CD4-positive, alpha-beta T cell treated with Interleukin-2 at 100 ng/mL for 4 hours (primary cell): ENCODE measurements at regions not wholly inside any gene's neighbourhood (a gene's known extent, or its start where the extent isn't known, plus 50 kb on each side); places are given as distances from the start of the nearest gene placed in this dataset.

ENCODE experiments used
- DNase-seq: peaks from one replicate; pipeline ENCODE4 v3.0.0-alpha.2; 2020; ENCODE audit warnings: low spot score

DNA sequence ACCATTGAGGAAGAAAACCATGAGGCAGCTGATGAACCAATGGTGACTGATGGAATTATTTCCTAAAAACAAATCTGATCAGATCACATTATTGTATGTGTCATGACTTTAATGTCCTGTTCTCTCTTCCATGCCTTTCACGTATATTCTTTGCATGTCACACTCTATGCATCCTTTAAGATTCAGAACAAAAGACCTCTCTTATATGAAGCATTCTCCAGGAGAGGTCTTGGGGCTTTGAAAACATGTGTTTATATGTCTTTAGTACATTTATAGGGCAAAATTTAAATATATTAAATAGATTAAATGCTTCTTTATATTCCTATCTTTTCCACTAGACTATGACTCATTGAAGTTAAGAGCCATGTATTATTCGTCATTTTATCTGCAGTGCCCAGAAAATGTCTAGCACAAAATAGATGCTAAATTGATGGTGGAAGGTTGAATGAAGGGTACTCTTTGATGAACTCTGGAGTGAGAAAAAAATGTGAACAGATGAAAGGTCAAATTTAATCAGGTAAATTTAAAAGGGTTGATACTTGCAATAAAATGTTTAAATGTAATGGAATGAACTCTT lies 196.3 kb downstream of the PSAT1 start:
- DNase-seq = no peak

DNA sequence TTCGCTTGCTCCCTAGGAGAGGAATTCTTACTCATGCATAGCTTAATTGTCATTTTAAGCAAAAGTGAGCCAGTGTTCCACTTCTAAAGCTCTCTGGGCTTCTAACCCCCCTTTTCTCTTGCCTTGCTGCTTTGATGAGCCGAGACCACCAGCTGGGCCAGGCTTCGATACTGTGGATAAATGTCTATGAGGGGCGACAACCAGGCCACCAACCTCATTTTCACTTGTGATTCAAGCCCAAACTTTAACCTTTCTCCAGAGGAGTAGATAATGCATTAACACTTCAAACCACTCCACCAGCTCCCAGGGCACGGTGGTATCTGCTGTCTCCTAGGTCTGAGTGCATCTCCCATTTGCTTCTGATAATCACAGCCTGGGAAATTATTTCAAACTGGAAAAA lies 205.6 kb downstream of the PSAT1 start:
- DNase-seq = no peak

DNA sequence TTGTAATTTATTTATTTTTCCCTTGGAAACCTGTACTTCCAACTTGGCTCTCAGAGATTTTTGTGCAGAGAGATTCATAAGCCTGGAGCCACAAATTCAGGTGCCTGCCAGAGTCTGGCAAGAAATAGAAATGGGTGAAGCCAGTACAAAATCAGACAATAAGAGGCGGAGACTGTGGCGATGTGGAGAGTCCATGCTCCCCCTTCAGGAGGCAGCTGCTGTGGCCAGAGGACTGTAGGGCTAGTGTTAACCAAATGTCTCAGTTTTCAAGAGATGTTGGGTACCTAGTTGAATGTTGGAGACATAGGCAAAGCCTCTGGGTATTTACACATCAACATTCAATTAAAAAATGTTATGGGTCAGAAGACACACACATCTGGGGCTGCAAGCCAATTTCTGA lies 208.6 kb downstream of the PSAT1 start:
- no peak for DNase-seq

GRCh38 chr9:78507037-78507436 lies 210.1 kb downstream of the PSAT1 start:
- no peak for DNase-seq

DNA sequence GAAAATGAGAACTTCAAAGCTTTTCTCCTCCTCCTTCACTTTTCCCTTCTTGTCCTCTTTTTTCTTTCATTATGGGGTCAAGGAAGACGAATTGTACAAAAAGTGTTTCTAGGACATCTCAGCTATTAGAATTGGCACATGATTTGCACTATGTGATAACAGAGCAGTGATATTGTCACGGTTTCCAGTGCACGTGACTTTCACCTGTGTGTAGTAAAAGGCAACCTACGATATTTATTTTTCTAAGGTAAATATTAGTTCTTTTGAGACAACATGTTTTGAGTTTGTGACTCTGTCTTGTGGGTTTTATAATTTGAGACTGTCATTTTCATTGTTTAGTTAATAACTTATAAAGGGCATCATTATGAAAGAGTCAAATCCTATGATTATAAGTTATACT lies 213.1 kb downstream of the PSAT1 start:
- DNase-seq = no peak

- DNase-seq = no peak
Observed at GRCh38 chr9:78515108-78515507, 218.2 kb downstream of the PSAT1 start.

DNA sequence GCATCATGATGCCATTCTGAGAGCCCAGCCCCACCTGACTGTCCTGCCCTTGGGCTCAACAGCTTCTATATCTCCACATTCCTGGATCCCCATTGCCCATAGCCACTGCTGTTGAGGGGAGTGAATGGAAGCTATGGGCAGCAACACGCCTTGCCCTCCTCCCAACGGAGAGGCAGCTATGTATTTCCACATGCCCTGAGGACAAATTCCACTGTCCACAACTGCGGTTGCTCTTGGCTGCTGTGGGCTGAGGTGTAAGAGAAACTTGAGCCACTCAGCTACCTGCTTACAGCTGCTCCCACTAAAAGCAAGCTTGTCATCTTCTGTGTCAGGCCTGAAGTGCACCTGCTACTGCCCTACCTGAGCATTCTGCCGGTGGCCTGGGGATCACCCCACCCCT lies 222.9 kb downstream of the PSAT1 start:
- DNase-seq = no peak

GRCh38 chr9:78521680-78522079 lies 224.8 kb downstream of the PSAT1 start:
- no peak for DNase-seq

GRCh38 chr9:78525986-78526560 lies 229.1 kb downstream of the PSAT1 start:
- no peak for DNase-seq

DNA sequence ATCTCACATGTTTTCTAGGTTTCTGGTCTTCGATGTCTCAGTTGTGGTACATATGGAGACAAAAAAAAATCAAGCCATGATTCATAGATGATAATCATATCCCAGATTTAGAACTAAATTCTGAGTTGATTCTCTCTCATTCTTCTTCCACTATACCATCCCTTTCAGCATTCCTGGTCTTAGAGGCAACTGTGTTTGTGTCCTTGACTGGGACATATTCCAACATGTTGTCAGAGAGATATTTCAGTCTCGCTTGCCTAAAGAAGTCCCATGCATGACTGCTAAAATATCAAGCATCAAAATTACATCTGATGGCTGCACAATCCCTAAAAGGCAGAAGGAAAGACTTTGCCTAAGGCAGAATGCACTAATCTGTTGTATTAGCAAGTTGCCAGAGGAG lies 236.6 kb downstream of the PSAT1 start:
- no peak for DNase-seq

DNA sequence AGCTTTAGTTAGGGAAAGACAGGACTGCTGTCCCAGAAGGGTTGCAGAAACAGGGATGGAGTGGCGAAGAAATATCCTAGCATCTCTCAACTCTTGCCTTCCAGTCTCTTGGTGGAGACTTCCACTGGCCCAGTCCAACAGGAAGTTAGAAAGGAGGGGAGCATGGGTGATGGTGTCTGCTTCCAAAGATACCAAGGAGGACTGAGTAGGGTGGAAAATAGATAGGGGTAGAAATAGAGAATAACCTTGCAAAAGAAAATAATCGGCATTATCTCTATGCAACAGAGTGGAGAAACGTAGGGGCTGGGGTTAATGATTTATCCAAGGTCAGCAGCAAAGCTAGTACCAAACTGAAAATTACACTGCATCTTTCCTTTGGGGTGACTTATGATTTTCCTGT lies 242.3 kb downstream of the PSAT1 start:
- no peak for DNase-seq

GRCh38 chr9:78539904-78540303 lies 243.0 kb downstream of the PSAT1 start:
- no peak for DNase-seq

DNA sequence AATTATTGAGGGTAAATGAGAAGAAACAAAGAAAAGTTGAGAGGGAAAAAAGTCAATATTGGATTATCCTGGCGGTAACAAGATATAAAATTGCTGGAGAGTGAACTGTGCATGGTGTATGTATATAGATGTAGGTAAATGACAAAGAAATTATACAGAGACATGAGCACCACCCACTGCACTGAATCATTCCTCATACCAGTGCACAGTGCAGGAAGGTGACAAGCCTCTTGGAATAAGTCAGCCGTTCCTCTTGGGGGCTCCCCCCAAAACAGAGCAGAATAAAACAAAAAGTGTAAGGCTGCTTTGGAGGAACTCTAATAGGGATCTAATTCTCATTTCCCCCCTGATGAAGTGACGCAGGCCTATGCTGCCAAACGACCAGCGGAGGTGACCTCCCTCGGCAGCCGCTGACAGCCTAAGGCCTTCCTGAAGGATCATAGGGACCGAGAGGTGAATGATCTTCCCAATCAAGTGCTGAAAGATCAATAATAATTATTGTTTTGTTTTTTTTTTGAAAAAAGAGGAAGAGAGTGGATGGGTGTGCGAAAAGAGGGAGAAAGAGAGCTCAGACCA lies 245.0 kb downstream of the PSAT1 start:
- DNase-seq = no peak

GRCh38 chr9:78542491-78543181 lies 245.7 kb downstream of the PSAT1 start:
- no peak for DNase-seq

- DNase-seq = no peak
Observed at GRCh38 chr9:78543353-78543752, 246.4 kb downstream of the PSAT1 start.

GRCh38 chr9:78544230-78544629 lies 247.3 kb downstream of the PSAT1 start:
- no peak for DNase-seq

DNA sequence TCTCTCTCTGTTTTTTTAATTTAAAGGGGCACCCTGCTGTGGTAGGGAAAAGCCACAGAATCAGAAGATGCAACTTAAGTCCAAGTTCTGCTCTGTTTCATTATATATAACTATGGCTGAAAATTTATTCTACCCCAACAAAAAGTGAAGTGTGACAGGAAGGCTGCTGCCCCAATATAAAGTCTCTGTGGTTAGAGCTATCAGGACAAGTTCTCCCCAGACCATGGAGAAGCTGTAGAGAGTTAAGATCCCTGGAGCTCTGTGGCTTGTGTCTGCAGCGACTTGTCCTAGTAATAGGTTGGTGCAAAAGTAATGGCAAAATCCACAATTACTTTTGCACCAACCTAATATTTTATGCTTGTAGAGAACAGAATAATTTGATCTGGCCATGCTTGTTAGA lies 250.9 kb downstream of the PSAT1 start:
- DNase-seq = no peak

DNA sequence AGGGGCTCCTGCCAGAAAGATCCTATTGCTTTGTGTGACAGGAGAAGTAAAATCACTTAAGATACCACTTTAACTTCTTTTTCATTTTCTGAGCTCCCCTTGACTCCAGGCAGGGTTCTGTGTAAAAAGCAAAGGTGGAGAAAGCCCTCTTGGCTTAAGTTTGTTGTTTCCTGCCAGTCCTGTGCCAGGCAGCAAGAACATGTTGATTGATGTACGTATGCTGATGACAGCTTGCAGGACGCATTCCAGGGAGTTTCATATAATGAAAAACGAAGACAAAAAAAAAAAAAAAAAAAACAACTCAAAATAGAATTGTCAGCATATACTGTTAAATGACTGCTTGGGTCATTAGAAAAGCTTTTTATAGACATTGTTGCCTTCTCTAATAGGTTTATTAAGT lies 251.7 kb downstream of the PSAT1 start:
- no peak for DNase-seq

GRCh38 chr9:78549711-78550110 lies 252.8 kb downstream of the PSAT1 start:
- no peak for DNase-seq

DNA sequence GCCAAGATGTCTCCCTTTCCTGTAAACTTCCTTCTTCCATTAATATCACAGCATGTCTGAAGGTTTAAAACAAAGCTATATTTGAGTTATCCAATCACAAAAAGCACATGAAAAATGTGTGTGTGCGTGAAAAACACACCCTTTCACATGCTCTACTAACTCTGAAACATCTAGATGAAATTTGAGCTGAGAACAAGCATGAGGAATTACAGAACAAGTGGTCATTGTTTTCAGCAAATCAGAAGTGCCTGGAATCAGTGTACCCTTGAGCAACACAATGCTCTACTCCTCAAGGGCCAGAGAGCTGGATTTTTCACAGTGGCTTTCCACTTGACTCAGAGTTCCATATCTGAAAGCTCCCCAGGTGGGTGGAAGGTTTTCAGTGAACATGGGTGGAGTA lies 255.9 kb downstream of the PSAT1 start:
- DNase-seq = no peak

- no peak for DNase-seq
Observed at GRCh38 chr9:78557540-78557939, 260.6 kb downstream of the PSAT1 start.

DNA sequence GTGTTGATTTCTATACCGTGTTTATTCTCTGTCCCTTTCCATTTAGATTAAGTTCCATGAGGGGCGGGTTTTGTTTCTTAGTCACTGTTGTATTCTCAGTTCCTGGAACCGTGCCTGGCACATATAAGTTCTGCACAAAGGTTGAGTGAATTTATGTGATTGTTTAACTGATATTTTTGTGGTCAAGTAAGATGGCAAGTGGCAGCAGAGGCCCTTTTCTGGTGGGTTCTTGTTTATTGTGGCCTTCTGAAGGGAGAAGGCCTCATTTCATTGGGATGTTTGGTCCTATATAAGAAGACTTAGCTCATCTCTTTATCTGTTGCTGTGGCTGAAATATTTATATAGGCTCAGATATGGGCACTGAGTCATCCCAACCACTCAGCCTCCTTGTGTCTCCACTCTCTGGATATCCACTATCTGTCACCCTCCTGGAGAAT lies 262.5 kb downstream of the PSAT1 start:
- DNase-seq = no peak

DNA sequence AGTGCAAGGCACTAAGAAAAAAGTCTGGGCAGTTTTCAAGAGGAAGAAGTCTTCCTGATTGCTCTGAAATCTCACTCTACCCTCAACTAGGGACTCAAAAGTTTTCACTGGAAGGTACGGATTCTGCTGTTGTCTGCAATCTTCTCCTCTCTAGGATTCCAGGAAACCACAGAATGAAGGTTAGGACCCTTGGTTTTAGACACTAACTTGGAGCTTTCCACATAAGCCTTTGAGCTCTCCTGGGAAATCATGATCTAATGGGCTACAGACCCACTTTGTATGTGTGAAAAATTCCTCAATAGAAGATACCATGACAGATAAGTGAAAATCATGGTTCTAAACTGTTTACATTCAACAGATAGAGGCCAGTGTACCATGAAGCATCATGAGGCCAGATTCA lies 265.1 kb downstream of the PSAT1 start:
- no peak for DNase-seq

DNA sequence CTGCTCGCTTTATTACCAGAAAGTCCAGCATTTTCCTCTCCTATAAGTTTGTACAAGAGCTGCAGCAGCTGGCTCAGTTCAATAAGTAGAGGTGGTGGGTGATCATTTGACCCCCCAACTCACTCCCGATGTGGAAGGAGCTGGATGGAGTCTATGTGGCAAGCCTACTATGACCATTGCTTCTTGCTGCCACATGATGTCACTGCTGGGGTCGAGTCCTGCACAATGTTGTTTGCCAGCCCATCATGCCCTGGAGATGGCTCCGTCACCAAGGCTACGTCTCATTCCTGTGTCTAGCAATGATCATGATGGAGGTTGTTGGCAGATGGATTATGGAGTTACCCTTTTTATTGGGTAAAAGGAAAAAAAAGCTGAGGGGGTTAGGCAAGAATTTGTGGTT lies 266.3 kb downstream of the PSAT1 start:
- DNase-seq = no peak
